HCEC 1CT (cell line): ENCODE measurements at regions not wholly inside any gene's neighbourhood (a gene's known extent, or its start where the extent isn't known, plus 50 kb on each side); places are given as distances from the start of the nearest gene placed in this dataset.

Experiments
- DNase-seq: peaks from one replicate; pipeline ENCODE4 v3.0.0-alpha.2; 2017

- DNase-seq, result no peak
These were observed 63.9 kb upstream of the GHITM start for GRCh38 chr10:84075226-84076046.

DNA sequence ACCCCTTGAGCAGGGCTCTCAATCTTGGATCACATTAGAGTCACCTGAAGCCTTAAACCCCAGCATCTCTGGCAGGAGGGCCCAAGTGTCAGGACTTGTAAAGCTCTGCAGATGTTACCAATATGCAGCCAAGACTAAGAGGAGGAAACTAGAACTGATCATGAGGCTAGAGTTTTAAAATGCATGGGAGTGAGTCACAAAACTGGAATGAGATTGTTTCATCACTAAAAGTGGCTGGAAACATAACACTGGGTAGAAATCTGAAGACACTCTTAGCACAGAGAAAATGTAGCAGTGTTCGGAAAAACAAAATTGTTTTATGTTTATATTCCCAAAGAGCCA, 63.3 kb upstream of the GHITM start:
- DNase-seq, result peak; percentile 53

GRCh38 chr10:84076540-84077195, 62.6 kb upstream of the GHITM start:
- peak; percentile 15 for DNase-seq

DNA sequence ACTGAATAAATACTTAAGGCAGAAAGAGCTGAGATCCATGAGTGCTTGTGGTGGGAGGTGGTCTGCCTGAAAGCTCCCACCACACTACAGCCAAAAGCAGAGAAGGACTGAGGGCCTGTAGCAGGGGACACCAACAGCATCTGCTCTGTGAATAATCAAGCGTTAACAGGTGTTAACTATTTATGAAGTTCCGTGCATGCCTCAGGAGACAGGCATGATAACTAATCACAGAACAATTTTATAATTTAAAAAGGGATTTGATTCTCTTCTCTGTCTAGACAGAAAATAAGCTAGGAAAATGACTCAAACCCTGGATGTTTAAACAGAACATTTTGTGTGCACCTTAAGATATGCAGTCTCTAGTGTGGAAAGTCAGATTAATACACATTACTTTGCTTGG, 61.5 kb upstream of the GHITM start:
- DNase-seq, result no peak

DNA sequence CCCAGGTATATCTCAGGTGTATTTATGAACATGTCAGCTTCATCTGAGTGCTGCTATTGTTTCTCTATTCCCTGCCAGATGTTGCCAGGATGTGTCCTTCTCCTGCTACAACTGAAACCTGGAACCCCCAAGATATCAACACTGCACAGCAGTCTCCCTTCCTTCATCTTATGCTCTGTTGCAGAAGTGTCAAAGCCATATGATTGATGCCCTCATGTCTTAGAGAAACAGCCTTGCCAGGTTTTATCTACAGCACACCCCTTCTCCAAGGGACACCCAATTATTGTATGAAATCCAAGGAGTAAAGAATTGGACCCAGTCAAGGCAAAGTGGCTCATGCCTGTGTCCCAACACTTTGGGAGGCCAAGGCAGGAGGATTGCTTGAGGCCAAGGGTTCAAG, 60.5 kb upstream of the GHITM start:
- no peak for DNase-seq

DNA sequence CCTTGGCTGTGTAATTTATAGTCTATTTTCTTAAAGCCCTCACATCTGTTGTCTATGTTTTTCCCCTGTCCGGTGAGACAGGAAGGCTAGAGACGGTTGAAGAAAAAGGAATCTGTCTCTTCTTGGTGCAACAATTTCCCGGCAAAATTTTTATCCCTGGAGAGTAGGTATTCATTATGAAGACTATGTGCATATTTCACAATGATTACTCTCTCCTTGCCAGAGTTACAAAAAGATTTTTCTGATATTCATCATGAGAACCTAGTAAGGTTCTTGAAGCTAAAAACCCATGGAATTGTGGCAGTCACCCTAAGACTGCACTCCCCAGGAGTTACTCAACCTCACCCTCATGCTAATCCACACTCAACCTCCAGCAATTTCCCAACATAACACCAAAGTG, 55.0 kb upstream of the GHITM start:
- DNase-seq, result no peak

GRCh38 chr10:84087202-84087601, 52.1 kb upstream of the GHITM start:
- no peak for DNase-seq

- DNase-seq, result no peak
These were observed 50.7 kb upstream of the GHITM start for GRCh38 chr10:84088626-84089025.

- DNase-seq, result no peak
These were observed 50.1 kb upstream of the GHITM start for GRCh38 chr10:84089162-84089561.
